GM12872 (cell line): ENCODE measurements at regions not wholly inside any gene's neighbourhood (a gene's known extent, or its start where the extent isn't known, plus 50 kb on each side); places are given as distances from the start of the nearest gene placed in this dataset.
A peak's percentile ranks its signal among the peaks of the same experiment; 100 is the strongest.

Experiments used
- TF ChIP-seq, protein P1 (sequence below): IDR thresholded peaks from 3 replicates; pipeline ENCODE4 v1.5.1; 2011; ENCODE audit warnings: low read depth, mild to moderate bottlenecking, low read length, moderate library complexity; ENCODE audit not compliant: insufficient read depth

DNA sequence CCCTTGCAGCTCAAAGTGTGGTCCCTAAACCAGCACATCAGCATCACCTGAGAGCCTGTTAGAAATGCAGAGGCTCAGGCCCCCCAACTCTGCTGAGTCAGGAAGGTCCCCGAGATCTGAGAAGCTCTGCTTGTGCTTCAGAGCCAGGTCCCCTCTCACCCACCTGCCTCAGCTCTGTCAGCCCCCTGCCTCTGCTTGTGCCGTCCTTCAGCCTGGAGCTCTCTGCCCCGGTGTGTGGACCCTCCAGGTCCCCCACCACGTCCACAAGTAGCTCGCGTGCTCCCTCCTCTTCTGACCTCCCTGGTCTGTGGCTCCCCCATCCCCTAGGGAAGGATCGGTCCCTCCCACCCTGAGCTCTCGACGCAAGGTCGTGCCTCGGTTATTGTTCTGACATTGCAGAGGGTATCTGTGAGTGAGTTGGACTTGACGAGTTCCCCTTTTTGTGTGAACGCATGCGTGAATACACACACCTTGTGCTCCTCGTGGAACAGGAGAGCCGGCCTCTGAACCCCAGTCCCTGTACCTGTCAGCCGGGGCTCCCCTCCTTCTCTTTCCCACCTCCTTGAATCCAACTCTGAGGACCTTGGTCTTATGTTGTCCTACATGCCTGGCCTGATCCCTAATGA lies 75.5 kb upstream of the TAF1B start:
- TF ChIP-seq, protein P1, sequence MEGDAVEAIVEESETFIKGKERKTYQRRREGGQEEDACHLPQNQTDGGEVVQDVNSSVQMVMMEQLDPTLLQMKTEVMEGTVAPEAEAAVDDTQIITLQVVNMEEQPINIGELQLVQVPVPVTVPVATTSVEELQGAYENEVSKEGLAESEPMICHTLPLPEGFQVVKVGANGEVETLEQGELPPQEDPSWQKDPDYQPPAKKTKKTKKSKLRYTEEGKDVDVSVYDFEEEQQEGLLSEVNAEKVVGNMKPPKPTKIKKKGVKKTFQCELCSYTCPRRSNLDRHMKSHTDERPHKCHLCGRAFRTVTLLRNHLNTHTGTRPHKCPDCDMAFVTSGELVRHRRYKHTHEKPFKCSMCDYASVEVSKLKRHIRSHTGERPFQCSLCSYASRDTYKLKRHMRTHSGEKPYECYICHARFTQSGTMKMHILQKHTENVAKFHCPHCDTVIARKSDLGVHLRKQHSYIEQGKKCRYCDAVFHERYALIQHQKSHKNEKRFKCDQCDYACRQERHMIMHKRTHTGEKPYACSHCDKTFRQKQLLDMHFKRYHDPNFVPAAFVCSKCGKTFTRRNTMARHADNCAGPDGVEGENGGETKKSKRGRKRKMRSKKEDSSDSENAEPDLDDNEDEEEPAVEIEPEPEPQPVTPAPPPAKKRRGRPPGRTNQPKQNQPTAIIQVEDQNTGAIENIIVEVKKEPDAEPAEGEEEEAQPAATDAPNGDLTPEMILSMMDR, result no peak

DNA sequence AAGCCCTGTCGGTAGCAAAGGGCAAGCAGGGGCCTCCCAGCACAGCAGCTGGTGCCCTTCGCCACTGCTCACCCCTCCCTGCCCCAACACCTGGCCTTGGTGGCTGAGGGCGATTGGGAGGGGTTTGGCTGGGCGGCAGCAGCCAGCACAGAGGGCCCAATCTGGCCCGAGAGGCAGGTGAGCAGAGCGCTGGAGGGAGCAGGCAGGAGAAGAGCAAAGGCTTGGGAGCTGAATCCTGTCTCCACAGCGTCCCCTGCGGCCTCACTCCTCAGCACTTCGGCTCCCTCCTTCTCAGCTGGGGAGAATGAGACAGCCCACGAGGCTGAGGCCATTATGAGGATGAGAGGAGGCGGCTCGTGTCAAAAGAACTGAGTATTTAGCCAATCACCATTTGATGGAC lies 74.9 kb upstream of the TAF1B start:
- TF ChIP-seq, protein P1, result no peak

DNA sequence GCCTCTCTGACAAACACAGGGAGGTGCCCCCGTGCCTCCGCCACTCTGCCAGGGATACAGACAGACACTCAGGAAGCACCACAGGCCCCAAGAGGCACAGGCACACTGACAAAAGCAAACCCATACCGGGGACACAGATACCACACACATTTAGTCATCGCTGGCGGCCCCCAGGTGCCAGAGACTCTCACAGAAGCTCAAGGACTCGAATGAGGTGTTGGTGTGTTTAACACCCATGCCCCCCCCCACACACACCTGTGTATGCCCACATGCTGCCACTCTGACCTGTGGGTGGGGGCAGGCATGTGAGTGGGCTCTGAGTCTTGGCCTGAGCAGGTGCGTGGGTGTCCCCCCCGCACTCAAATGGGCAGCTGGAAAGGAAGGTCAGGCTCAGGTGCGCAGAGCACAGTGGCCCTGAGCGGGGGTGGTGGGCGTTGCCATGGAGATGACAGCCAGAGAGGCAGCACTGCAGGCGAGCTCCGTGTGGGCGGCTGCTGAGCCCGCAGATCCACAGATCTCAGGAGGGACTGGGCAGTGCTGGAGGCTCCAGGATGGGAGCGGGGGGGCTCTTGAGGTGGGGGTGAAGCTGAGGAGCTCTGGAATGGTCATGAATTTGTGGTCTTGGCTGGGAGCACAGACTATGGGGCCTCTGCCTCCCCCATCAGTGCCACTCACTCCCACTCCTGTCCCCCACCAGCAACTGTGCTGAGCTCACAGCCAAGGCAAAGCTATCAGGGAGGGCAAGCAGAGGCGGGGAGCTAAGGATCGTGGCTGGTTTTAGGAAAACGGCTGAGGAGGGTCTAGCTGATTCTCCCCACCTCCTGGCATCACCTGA lies 73.9 kb upstream of the TAF1B start:
- TF ChIP-seq, protein P1, result no peak

DNA sequence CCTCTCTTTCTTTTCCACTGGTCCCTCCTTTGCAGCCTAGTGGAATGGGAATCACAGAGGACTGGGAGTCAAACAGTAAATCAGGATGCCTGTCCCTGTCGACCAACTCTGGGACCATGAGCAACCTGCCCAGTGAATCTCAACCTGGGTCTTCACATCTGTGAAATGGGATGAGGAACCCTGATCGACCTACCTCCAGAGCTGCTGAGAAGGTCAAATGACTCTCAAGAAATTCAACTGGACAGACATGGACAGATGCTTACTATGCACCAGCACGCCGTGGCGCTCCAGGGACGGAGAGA lies 73.3 kb upstream of the TAF1B start:
- TF ChIP-seq, protein P1, result no peak

DNA sequence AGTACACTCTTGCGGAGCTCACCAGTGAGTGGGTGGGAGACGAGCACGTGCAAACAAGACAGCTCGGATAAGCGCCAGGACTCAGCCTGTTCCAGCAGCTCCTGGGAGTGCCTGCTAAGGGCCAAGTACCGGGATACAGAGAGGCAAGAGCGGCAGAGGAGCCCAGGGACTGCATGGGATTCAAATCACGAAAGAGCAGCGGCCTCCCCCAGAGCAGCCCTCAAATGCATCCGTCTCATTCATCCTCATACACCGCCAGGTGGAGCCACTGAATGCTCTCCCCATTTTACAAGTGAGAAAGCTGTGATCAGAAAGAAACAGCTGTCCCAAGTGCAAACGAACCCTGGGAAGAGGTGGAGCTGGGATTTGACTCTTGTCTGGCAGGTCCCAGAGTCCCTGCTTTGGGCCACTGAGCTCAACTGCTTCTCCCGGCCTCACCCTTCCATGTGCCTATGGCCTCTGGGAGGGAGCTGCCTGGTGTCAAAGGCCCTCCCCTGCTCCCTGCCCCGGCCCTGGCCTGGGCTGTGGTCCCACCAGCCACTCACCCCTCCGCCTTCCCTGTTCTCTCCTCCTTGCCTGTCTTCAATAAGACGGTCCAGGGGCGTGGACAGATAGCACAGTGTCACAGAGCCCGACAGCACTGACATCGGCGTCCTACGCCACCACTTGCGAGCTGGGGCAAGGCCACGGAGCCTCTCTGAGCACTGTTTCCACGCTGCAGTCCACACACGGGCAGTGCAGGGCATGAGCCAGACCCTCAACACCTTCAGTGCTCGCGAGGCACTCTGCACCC lies 72.8 kb upstream of the TAF1B start:
- TF ChIP-seq, protein P1, result peak; percentile 78

DNA sequence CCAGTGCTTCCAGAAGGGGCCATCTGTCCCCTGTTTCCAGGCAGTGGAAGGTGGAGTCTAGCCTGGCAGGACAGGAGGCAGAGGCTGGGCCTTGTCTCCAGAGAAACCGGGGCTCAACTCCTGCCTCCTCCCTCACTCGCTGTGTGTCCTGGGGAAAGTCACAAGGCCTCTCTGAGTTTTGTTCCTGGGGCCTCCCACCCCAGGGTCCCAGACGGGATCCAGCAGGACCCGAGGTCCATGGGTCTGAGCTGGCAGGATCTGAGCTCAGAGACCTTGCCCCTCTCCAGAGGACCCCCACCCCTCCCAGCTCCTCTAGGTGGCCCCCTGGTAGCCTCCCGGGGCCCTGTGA lies 72.2 kb upstream of the TAF1B start:
- TF ChIP-seq, protein P1, result no peak

DNA sequence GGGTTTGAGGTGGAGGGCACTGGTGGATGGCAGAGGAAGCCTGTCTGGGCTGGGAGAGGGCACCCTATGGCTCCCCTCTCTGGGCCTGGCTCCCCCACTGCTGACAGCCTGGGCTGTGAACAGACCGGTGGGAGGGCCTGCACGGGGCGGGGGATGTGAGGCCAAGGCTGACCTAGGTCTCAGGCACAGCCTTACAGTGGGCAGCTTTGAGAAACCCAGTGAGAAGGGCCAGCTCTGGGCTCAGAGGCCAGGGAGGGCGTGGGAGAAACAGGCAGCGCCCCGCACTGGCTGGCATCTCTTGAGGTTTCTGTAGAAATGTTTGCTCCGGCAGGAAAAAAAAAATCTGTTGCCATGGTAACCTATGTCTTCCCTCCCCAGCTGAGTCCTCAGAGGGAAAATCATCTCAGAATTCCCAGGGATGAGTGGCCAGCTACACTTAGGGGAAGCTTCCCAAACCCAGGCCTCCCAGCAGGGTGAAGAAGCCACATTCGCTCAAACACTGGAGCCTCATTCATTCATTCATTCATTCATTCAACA lies 71.7 kb upstream of the TAF1B start:
- TF ChIP-seq, protein P1, result no peak
